Calu3 (cell line): ENCODE measurements at regions not wholly inside any gene's neighbourhood (a gene's known extent, or its start where the extent isn't known, plus 50 kb on each side); places are given as distances from the start of the nearest gene placed in this dataset.

Experiments used
- BruUV-seq: library from RNA; stranded (reverse); fragments of 400-500 nt; replicated peaks from 2 replicates; lab custom pipeline; 2021; lab: Mats Ljungman, UMichigan
- CTCF ChIA-PET: fragments of 300-600 bp; sonication (Branson Sonifier 250); formaldehyde crosslinking; loops from one replicate; lab custom pipeline; 2022; ENCODE audit warnings: antibody characterized with exemption; lab: Charles Lee
- DNase-seq: peaks from one replicate; pipeline ENCODE4 v3.0.0; 2022
- H3K27ac Mint-ChIP-seq: one replicate; pipeline ENCODE4 v1.8.0; 2022; ENCODE audit warnings: mixed read lengths; ENCODE audit not compliant: unreplicated experiment
- H3K27me3 Mint-ChIP-seq: one replicate; pipeline ENCODE4 v1.8.0; 2022; ENCODE audit warnings: mixed read lengths; ENCODE audit not compliant: unreplicated experiment
- H3K36me3 Mint-ChIP-seq: one replicate; pipeline ENCODE4 v1.8.0; 2022; ENCODE audit warnings: mild to moderate bottlenecking, moderate library complexity, mixed read lengths; ENCODE audit not compliant: insufficient read depth, unreplicated experiment
- H3K4me1 Mint-ChIP-seq: one replicate; pipeline ENCODE4 v1.8.0; 2022; ENCODE audit warnings: mild to moderate bottlenecking, low read depth, mixed read lengths; ENCODE audit not compliant: unreplicated experiment
- H3K4me3 Mint-ChIP-seq: one replicate; pipeline ENCODE4 v1.8.0; 2022; ENCODE audit warnings: mild to moderate bottlenecking, low read depth, moderate library complexity, mixed read lengths; ENCODE audit not compliant: unreplicated experiment
- H3K9me3 Mint-ChIP-seq: one replicate; pipeline ENCODE4 v1.8.0; 2022; ENCODE audit warnings: low read depth, mixed read lengths; ENCODE audit not compliant: unreplicated experiment
- intact Hi-C: fragments of 100-400 bp; cut with micrococcal nuclease; formaldehyde crosslinking; loops from one replicate; pipeline ENCODE4 v1.10.0; 2022; ENCODE audit not compliant: unreplicated experiment
- TF ChIP-seq, protein P1 (sequence below): fragments of 200-600 bp; IDR thresholded peaks from one replicate; pipeline ENCODE4 v1.8.0; 2022; ENCODE audit warnings: antibody characterized with exemption; ENCODE audit not compliant: unreplicated experiment

DNA sequence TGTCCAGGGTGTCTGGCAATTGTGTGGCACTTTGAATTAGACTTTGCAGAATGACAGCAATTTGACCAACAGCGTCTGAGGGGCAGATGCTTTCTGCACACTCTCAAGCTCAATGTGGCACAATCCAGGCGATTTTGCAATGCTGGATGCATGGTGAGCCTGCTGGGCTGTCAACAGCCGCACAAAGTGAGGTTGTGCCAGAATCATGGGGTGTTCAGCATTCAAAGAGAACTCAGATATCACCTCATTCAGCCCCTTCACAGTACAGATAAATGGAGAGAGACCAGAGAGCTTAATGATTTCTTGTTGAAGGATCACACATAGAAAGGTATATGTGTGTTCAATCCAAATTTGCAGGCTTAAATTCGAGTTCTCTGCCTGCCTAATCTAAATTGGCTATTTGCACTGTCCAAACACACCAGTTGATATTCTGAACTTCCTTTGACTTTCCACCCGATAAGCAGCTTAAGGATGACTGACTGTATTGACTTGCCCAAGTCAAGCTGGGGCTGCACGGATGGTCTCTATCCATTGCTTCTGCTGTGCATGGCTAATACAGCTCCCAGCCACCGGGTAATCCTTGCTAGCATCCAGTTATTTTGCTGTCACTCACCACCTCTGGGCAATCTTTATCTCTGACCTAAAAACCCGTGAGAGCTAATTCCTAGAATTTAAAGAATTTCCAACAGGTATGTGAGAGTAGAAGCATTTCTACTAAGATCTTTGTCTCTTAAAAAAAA is 157.9 kb upstream of the TAS2R1 start:
- no TSS peak for BruUV-seq
- Mint-ChIP-seq H3K4me3 (no peak overlapping the region), H3K27ac (no peak overlapping the region), H3K36me3 (no peaks in the 10 kb centered on the region), H3K9me3 (no peaks in the 10 kb centered on the region), H3K27me3 (peaks cover 16% of the 10 kb centered on the region), H3K4me1 (no peaks in the 10 kb centered on the region)
- DNase-seq = no peak
- TF ChIP-seq, protein P1, sequence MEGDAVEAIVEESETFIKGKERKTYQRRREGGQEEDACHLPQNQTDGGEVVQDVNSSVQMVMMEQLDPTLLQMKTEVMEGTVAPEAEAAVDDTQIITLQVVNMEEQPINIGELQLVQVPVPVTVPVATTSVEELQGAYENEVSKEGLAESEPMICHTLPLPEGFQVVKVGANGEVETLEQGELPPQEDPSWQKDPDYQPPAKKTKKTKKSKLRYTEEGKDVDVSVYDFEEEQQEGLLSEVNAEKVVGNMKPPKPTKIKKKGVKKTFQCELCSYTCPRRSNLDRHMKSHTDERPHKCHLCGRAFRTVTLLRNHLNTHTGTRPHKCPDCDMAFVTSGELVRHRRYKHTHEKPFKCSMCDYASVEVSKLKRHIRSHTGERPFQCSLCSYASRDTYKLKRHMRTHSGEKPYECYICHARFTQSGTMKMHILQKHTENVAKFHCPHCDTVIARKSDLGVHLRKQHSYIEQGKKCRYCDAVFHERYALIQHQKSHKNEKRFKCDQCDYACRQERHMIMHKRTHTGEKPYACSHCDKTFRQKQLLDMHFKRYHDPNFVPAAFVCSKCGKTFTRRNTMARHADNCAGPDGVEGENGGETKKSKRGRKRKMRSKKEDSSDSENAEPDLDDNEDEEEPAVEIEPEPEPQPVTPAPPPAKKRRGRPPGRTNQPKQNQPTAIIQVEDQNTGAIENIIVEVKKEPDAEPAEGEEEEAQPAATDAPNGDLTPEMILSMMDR = no peak
- CTCF ChIA-PET = no interaction called here
- intact Hi-C loops = no loop called here

DNA sequence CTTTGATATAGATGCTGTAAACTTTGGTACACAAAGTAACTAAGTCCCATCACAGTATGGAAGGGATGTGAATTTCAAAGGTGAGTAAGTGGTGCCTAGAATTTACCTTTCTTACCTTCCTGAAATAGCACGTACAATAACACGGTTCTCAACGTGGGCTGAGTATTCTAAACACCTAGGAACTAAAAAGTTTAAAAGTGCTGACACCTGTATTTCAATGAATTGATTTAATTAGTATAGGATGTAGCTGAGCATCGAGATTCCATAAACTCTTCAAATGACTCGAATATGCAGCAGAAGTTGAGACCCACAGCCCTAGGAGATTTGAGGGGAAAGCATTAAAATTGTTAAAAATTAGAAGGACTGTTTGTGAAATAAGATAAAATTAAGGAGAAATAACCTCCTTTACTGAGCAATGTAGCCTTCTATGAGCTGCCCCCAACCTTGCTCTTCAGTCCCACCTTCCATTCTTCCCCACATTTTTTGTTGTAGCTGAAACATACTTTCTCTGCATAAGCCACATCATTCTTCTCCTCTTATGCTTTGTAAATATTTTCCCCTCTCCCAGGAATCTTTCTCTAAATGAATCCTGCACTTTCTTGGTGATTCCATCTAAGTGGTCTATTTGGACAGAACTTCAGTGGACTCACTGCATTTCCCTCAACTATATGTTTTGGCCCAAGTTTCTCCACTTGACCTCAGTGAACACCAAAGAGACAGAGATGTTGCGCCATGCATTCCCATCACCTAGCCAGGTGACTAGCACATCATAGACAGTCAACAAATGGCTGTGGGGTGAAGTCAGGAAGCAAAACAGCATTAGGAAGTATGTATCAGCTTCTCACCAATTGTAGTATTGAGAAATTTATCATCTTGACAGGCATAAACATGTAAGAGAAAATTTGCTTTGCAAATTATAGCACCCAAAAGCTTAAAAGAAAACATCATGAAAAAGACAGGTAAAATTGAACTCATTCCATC is 156.5 kb upstream of the TAS2R1 start:
- Mint-ChIP-seq H3K9me3 (peaks cover 2% of the 10 kb centered on the region), H3K4me1 (no peaks in the 10 kb centered on the region), H3K36me3 (no peaks in the 10 kb centered on the region), H3K27me3 (peaks cover 23% of the 10 kb centered on the region), H3K4me3 (no peak overlapping the region), H3K27ac (no peak overlapping the region)
- no peak for DNase-seq
- CTCF ChIA-PET = no interaction called here
- intact Hi-C loops = no loop called here
- TF ChIP-seq, protein P1 = no peak
- BruUV-seq = no TSS peak

DNA sequence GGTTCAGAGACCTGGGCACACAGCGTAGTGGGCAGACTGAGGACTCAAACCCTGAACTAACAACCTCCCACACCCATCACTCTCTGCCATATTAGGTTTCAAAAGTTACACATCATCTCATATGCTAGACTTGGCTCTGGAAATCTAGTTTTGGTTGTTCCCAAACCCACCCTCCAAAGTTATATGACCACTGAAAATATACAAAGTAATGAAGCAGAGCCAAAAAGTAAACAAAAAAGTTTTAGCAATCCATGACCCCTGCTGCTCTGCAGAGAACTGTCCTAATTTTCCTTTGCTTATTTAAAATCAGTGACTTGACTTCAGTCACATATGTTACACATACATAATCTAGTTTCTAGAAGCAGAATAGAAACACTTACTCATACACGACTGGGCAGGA is 155.6 kb upstream of the TAS2R1 start:
- Mint-ChIP-seq H3K27ac (no peak overlapping the region), H3K9me3 (peaks cover 4% of the 10 kb centered on the region), H3K4me3 (no peak overlapping the region), H3K27me3 (peaks cover 32% of the 10 kb centered on the region), H3K4me1 (no peaks in the 10 kb centered on the region), H3K36me3 (no peaks in the 10 kb centered on the region)
- TF ChIP-seq, protein P1 = no peak
- CTCF ChIA-PET = no interaction called here
- DNase-seq = no peak
- intact Hi-C loops = no loop called here
- BruUV-seq = no TSS peak

DNA sequence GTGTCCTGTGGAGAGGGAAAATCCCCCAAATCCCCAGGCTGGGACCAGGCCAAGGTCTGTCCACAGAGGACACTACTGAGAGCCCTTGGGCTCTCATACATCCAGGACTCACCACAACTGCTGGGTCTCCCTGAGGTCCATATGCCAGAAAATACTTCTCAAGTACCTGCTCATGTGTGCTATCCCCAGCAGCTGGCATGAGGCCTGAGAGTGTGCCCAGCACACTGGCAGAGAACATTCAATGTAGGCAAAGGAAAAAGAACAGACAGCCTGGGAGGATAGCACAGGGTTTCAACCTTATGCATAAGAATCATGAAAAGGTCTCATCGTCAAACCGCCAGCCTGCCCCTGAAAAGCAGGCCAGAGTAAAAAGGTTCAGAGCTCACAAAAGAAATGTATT is 154.1 kb upstream of the TAS2R1 start:
- peaks cover 46% of the 10 kb centered on the region for H3K27me3 Mint-ChIP-seq
- H3K9me3 Mint-ChIP-seq = peaks cover 7% of the 10 kb centered on the region

More for the DNA sequence above, 154.1 kb upstream of the TAS2R1 start:
- no peak for DNase-seq
- CTCF ChIA-PET = no interaction called here
- H3K27ac Mint-ChIP-seq = no peak overlapping the region
- H3K4me3 Mint-ChIP-seq = no peak overlapping the region
- TF ChIP-seq, protein P1 = no peak
- intact Hi-C loops = no loop called here
- no peaks in the 10 kb centered on the region for H3K36me3 Mint-ChIP-seq
- no TSS peak for BruUV-seq
- no peaks in the 10 kb centered on the region for H3K4me1 Mint-ChIP-seq
